Omental fat pad (tissue), 3 donors: ENCODE measurements at regions not wholly inside any gene's neighbourhood (a gene's known extent, or its start where the extent isn't known, plus 50 kb on each side); places are given as distances from the start of the nearest gene placed in this dataset.
"Not testable (repeated sequence)": the region's sequence is repeated elsewhere in the genome, so short reads cannot be mapped to it uniquely, and the experiment has no call there.

Experiments used
- ATAC-seq: fragments of 150-250 bp; one replicate; pipeline ENCODE4 v1.9.1; 2016; ENCODE audit warnings: mild to moderate bottlenecking, moderate library complexity; ENCODE audit not compliant: low FRiP score
- DNase-seq: peaks from one replicate; pipeline ENCODE4 v3.0.0-alpha.2; 2019; ENCODE audit warnings: low spot score
- TF ChIP-seq, protein P1 (sequence below), 3 donors: fragments of 450-650 bp; IDR thresholded peaks; one replicate each; pipeline ENCODE4 v1.5.1; 2016 to 2017; ENCODE audit warnings: antibody characterized with exemption in 3 of 3, mild to moderate bottlenecking in 3 of 3, moderate library complexity in 2 of 3

DNA sequence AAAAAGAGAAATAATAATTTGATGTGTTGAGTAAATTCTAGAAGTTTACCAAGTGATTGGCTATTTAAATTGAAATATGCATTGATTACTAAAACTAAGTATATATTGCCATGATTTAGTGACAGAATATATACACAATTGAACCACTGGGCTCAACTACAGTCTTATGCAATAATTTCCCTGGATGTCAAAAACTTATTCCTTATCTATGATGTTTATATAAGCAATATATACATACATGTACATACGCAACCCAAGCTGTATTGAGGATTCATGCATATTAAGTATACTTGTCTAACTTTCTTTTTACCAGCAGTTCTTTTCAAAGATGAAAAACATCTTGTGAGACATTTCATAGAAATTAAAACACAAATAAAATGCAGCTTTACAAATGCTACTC is 165.8 kb downstream of the ZIC4 start:
- no peak for DNase-seq
- TF ChIP-seq, protein P1, sequence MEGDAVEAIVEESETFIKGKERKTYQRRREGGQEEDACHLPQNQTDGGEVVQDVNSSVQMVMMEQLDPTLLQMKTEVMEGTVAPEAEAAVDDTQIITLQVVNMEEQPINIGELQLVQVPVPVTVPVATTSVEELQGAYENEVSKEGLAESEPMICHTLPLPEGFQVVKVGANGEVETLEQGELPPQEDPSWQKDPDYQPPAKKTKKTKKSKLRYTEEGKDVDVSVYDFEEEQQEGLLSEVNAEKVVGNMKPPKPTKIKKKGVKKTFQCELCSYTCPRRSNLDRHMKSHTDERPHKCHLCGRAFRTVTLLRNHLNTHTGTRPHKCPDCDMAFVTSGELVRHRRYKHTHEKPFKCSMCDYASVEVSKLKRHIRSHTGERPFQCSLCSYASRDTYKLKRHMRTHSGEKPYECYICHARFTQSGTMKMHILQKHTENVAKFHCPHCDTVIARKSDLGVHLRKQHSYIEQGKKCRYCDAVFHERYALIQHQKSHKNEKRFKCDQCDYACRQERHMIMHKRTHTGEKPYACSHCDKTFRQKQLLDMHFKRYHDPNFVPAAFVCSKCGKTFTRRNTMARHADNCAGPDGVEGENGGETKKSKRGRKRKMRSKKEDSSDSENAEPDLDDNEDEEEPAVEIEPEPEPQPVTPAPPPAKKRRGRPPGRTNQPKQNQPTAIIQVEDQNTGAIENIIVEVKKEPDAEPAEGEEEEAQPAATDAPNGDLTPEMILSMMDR (IDR thresholded peaks at IDR 0.05): no peak
- ATAC-seq: no peak

DNA sequence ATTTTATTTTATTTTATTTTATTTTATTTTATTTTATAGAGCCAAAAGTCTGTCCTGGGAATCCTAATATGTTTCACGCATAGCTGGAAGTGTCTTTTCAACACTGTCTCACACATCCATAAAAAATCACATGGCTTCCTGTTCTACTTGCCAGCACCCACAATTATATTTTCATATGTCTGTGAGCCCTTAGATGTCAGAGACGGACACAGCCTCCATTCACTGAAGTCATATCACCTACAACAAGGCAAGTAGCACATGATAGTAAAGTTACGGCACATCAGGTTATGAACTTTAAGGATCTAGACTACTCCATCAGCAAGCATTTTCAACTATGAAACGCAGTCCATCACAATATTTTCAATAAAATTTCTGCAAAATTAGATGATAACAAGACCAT is 168.4 kb downstream of the ZIC4 start:
- TF ChIP-seq, protein P1 (IDR thresholded peaks at IDR 0.05): no peak
- ATAC-seq (no peak), DNase-seq (no peak)

DNA sequence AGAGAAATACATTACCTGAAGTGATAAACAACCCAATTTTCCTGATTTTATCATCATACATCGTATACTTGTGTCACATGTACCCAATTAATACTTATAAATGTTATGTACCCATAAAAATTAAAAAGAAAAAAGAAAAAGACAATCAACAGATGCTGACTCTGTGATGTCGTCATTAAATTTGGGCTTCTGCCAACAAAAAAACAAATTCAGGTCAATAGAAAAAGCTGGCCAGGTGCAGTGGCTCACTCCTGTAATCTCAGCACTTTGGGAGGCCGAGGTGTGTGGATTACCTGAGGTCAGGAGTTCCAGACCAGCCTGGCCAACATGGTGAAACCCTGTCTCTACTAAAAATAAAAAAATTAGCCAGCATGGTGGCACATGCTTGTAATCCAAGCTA is 174.4 kb downstream of the ZIC4 start:
- not testable (repeated sequence) for DNase-seq, ATAC-seq

- DNase-seq (no peak), ATAC-seq (no peak)
- TF ChIP-seq, protein P1 (IDR thresholded peaks at IDR 0.05): no peak
These were observed 175.2 kb downstream of the ZIC4 start for GRCh38 chr3:147231111-147231510.

DNA sequence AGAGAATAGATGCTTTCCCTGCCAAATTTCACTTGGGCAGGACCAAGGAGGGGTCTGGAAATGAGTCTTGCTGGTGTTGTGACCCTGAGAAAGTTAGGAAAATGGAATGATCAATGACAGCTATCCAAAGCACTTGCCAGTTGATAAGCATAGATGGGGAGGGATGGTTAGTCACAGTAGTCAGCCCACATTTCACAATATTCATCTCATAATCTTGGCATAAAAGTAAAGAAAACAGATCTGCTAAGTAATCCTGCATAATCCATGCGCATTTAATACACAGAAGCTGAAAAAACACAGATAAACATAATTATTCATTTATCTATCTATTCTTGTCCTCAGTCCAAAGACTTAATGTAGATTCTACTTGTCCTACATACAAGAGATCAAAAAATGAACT is 184.1 kb downstream of the ZIC4 start:
- TF ChIP-seq, protein P1 (IDR thresholded peaks at IDR 0.05): no peak
- no peak for DNase-seq
- ATAC-seq: no peak

DNA sequence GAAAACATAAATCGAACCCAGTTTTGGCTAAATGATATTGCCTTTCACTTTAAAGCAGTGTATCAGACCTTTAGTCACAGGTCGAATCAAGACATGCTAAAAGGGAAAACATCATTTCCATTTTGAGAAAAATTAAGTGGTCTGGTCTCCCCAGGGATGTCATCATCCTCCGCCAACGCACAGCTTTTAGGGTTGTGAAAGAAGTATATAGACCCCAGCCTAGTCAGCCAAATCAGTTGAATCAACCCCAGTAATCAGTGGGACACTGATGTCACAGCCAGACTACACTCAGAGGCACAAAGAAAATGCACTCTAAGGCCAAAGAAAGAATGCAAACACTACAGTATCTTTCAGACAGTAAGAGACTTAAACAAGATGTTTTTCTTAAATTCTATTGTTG is 187.4 kb downstream of the ZIC4 start:
- no peak for ATAC-seq
- no peak for DNase-seq
- TF ChIP-seq, protein P1 (IDR thresholded peaks at IDR 0.05): no peak

DNA sequence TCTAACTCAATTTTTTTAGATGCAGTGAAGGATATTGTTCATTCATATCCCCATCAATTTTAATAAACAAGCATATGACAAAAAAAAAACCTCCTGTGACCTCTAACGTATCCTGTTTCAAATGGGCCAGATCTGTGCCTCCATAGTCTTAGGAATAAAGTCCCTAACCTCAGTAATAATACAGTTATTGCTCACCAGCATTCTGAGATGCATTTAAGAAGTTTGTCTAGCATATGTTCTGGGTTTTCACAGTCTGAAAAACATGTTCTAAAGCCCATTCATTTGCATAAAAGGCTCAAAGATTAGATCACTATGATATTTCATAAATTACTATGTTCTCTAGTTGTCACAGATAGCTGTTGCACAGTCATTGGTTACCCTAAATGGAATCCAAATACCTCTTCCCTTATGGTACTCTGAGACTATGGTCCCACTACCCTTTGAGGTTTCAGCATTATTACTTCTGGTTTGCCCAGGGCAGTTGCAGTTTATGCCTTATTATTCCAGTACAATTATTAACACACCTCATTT is 190.1 kb downstream of the ZIC4 start:
- no peak for DNase-seq
- TF ChIP-seq, protein P1 (IDR thresholded peaks at IDR 0.05): no peak
- ATAC-seq: no peak

GRCh38 chr3:147215660-147216059 is 190.7 kb downstream of the ZIC4 start:
- no peak for ATAC-seq
- no peak for DNase-seq
- TF ChIP-seq, protein P1 (IDR thresholded peaks at IDR 0.05): no peak
